ENCODE measurements at regions not wholly inside any gene's neighbourhood (a gene's known extent, or its start where the extent isn't known, plus 50 kb on each side); places are given as distances from the start of the nearest gene placed in this dataset.
A peak's percentile ranks its signal among the peaks of the same experiment; 100 is the strongest.
"Not testable (repeated sequence)": the region's sequence is repeated elsewhere in the genome, so short reads cannot be mapped to it uniquely, and the experiment has no call there.

GRCh38 chr14:25303934-25304333, 254.0 kb upstream of the STXBP6 start:
- DNase-seq = no peak

DNA sequence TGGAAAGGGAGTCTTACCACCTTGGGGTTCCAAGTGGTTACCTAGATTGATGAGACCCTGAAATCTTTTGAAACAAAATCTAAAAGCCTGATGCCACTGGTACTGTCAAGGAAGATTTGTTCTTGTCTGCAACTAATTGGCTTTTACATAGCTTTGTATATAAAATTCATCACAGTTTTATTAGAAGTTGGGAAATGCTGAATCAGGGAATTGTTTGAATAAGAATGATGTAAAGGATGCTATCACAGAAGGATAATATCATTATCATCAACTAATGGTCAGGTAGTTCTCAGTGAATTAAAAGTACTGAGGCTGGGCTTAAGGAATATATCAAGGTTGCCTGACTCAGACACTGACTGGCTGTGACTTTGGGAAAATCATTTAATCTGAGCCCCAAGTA, 248.3 kb upstream of the STXBP6 start:
- DNase-seq = no peak

- not testable (repeated sequence) for DNase-seq
Measured at GRCh38 chr14:25290154-25290553, 240.2 kb upstream of the STXBP6 start.

GRCh38 chr14:25274529-25274928, 224.6 kb upstream of the STXBP6 start:
- no peak for DNase-seq

DNA sequence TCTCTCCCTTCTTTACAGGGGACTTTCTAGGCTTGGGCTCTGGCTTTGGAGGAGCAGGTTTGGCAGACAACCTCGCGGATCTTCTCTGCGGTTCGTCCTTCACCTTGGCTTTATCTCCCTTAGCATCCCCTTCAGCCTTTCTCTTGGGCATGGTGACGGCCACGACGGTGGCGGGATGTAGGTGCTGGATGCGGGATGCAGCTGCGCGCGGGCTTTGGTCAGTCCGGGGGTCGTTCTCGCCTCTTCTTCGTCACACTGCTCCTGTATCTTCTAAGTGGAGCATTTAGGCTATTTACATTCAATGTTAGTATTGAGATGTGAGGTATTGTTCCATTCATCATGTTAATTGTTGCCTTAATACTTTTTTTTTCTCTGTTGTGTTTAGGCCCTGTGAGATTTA, 217.2 kb upstream of the STXBP6 start:
- DNase-seq = no peak

GRCh38 chr14:25259470-25259869, 209.5 kb upstream of the STXBP6 start:
- no peak for DNase-seq

GRCh38 chr14:25252793-25253192, 202.8 kb upstream of the STXBP6 start:
- DNase-seq = no peak

DNA sequence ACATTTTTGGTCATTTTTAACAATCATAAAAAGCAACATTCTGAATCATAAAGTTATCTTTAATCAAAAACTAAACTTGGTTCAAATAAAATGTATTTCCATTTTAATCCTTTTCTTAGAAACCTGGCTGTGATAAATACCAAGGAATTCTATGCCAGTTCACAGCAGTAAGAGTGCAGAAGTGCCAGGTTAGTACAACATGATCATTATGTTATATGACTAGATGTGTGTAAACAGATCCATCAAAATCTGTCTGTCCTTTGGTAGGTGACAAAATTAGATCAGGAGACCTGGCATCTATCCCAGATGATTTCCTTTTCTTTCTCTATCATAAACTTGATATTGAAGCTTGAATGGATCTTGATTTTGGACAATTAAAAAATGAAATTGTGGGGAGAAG, 200.6 kb upstream of the STXBP6 start:
- DNase-seq = no peak

DNA sequence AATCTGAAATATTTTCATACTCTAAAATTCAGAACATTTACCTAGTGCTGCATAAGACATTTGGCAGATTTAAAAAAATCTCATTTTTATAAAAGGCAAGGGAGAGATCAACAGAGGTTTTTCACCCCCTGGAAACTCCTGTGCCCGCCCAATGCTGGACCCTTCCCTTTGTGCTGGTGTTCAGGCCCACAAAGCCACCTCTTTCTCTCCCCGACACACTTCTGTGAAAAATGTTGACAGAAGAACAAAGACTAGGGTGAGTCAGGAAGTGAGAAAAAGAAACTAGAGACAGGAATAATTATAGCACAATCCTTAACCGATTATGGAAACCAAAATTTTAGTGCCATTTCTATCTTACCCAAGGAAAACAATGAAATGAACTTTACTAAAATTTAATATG, 197.7 kb upstream of the STXBP6 start:
- DNase-seq = no peak

GRCh38 chr14:25246751-25247150, 196.8 kb upstream of the STXBP6 start:
- no peak for DNase-seq

- DNase-seq = no peak
Measured at GRCh38 chr14:25239170-25239569, 189.2 kb upstream of the STXBP6 start.

GRCh38 chr14:25237845-25238244, 187.9 kb upstream of the STXBP6 start:
- DNase-seq = peak; percentile 35

DNA sequence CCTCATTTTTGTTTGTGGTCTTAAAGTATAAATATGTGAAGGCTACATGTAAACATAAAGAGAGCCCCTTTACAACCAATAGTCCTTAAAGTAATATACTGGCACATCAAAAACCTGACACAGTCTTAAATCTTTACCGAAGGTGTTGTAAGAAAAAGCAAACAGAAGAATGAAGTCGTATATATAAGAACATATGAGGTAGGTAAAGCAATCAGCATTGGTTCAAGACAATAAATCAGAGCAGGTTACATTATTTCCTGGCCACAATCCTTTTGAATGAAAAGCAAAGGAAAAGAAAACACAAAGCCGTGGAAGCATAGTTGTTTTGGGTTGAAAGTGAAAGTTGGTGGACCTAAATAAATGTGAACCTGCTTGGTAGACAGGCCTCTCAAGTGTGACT, 183.7 kb upstream of the STXBP6 start:
- DNase-seq = no peak

DNA sequence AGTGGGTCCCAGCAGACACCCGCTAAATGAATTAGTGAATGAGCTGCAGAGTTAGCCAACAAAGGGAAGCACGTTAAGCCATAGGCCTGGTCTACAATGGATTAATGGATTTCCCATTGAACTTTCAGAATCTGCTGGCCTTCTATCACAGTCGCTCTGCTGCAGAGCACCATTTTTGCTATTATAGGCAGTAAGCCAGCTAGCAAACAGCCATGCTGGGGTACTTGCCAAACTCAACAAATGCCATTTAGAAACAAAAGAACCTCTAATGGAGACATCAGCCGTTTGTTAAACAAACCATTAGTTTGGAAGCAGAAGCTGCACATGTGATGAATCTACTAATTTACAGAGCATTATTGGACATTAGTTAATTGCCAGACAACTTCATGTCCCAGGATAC, 181.1 kb upstream of the STXBP6 start:
- no peak for DNase-seq

- DNase-seq = no peak
Measured at GRCh38 chr14:25226214-25226613, 176.3 kb upstream of the STXBP6 start.

- DNase-seq = no peak
Measured at GRCh38 chr14:25222256-25222655, 172.3 kb upstream of the STXBP6 start.

- no peak for DNase-seq
Measured at GRCh38 chr14:25220514-25220913, 170.6 kb upstream of the STXBP6 start.

GRCh38 chr14:25215607-25216006, 165.7 kb upstream of the STXBP6 start:
- no peak for DNase-seq

GRCh38 chr14:25197885-25198284, 147.9 kb upstream of the STXBP6 start:
- DNase-seq = no peak

DNA sequence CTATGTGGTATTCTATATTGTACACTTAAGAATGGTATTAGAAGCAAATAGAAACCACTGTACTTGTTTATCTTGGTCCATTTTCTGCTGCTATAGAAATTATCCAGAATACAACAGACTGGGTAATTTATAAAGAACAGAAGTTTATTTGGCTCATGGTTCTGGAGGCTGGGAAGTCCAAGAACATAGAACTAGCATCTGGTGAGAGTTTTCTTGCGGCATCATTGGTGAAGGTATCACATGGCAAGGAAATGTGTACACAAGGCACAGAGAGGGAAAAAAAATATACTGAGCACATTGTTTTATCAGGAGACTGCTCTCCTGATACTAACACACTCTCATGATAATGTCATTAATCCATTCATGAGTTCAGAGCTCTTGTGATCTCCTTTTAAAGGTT, 130.3 kb upstream of the STXBP6 start:
- DNase-seq = no peak

DNA sequence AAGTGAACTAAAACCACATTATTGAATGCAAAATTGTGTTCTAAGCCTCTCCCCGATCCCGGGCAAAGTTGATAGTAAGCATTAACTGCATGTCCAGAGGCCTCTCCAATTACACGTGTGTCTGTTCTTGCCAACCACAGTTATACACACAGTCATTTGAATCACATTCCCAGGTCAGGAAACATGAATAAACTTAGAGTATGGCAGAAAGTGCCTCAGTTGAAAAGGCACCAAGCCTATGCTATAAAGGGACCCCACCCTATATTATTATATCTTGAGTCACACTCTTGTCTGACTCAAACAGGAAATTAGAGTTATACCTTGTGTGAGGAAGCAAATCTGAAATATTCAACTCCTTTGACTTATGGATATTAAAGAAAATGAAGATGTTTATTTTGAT, 128.3 kb upstream of the STXBP6 start:
- no peak for DNase-seq

DNA sequence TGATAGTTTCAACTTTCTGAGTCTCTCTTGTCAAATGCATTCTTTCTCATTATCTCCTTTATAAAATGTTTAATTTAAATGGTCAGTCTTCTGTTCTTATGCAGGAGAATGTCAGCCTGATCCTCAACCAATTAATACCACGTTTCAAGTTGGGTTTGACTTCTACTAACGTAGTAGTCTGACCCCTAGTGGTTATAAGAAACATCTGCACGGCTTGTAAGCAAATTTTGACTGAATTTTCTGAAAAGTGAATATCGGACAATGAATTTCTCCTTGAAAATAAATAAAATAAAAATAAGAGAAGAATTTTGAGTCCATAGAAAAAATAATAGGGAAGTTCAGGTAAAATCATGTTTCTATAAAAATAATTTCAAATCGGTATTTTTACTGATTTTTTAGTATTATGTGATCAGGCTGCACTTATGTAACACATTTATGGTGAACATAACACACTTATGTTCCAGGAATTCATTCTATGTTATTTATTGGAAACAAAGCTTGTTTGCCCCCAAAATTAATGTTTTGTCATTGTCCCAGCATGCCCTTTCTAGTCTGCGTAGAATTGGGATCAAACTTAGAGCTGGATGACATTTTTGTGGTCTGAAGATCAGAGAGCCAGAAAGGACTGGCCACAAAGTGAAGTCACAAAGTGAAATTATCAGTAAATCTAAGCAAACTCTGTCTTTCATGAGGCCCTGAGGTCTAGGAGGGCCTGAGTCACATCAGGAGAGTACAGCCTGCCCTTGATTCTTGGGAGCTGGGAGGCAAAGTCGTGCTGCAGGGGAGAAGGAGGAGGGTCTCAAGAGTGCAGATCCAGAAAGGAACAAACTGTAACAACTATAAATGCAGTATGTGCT, 101.2 kb upstream of the STXBP6 start:
- DNase-seq = peak; percentile 41

GRCh38 chr14:25150401-25150800, 100.5 kb upstream of the STXBP6 start:
- no peak for DNase-seq

- DNase-seq = no peak
Measured at GRCh38 chr14:25140411-25140810, 90.5 kb upstream of the STXBP6 start.

GRCh38 chr14:25136811-25137210, 86.9 kb upstream of the STXBP6 start:
- no peak for DNase-seq

Data from NCI-H2107 (cell line).